ENCODE measurements at regions not wholly inside any gene's neighbourhood (a gene's known extent, or its start where the extent isn't known, plus 50 kb on each side); places are given as distances from the start of the nearest gene placed in this dataset.

- DNase-seq (ENCODE audit: low spot score), result no peak
These were observed 112.0 kb downstream of the TMCO5A start for GRCh38 chr15:38046257-38047051.

GRCh38 chr15:38048001-38048455, 113.6 kb downstream of the TMCO5A start:
- no peak for DNase-seq (ENCODE audit: low spot score)

GRCh38 chr15:38049891-38050290, 115.5 kb downstream of the TMCO5A start:
- no peak for DNase-seq (ENCODE audit: low spot score)

- peak; percentile 36 for DNase-seq (ENCODE audit: low spot score)
These were observed 116.3 kb downstream of the TMCO5A start for GRCh38 chr15:38050529-38051448.

GRCh38 chr15:38053205-38053604, 118.8 kb downstream of the TMCO5A start:
- DNase-seq (ENCODE audit: low spot score), result no peak

- DNase-seq (ENCODE audit: low spot score), result no peak
These were observed 119.3 kb downstream of the TMCO5A start for GRCh38 chr15:38053776-38054175.

- peak; percentile 28 for DNase-seq (ENCODE audit: low spot score)
These were observed 120.0 kb downstream of the TMCO5A start for GRCh38 chr15:38054488-38054887.

- DNase-seq (ENCODE audit: low spot score), result no peak
These were observed 124.2 kb downstream of the TMCO5A start for GRCh38 chr15:38058596-38059075.

- DNase-seq (ENCODE audit: low spot score), result no peak
These were observed 125.2 kb downstream of the TMCO5A start for GRCh38 chr15:38059665-38060064.

GRCh38 chr15:38061856-38062649, 127.6 kb downstream of the TMCO5A start:
- DNase-seq (ENCODE audit: low spot score), result no peak

GRCh38 chr15:38062696-38063095, 128.3 kb downstream of the TMCO5A start:
- DNase-seq (ENCODE audit: low spot score), result no peak

- no peak for DNase-seq (ENCODE audit: low spot score)
These were observed 131.4 kb downstream of the TMCO5A start for GRCh38 chr15:38065721-38066345.

GRCh38 chr15:38066612-38067011, 132.2 kb downstream of the TMCO5A start:
- DNase-seq (ENCODE audit: low spot score), result no peak

GRCh38 chr15:38068626-38069391, 134.4 kb downstream of the TMCO5A start:
- peak; percentile 91 for DNase-seq (ENCODE audit: low spot score)

GRCh38 chr15:38069511-38070011, 135.1 kb downstream of the TMCO5A start:
- peak; percentile 78 for DNase-seq (ENCODE audit: low spot score)

- no peak for DNase-seq (ENCODE audit: low spot score)
These were observed 136.3 kb downstream of the TMCO5A start for GRCh38 chr15:38070778-38071177.

- no peak for DNase-seq (ENCODE audit: low spot score)
These were observed 137.0 kb downstream of the TMCO5A start for GRCh38 chr15:38071211-38071972.

- DNase-seq (ENCODE audit: low spot score), result no peak
These were observed 137.5 kb downstream of the TMCO5A start for GRCh38 chr15:38072007-38072347.

- peak; percentile 92 for DNase-seq (ENCODE audit: low spot score)
These were observed 138.1 kb downstream of the TMCO5A start for GRCh38 chr15:38072348-38073177.
